Endothelial cell of umbilical vein (primary cell): ENCODE measurements at regions not wholly inside any gene's neighbourhood (a gene's known extent, or its start where the extent isn't known, plus 50 kb on each side); places are given as distances from the start of the nearest gene placed in this dataset.

ENCODE experiments used
- BruUV-seq: library from RNA; stranded (reverse); fragments of 400-500 nt; replicated peaks from 2 replicates; lab custom pipeline; 2021; lab: Mats Ljungman, UMichigan
- CTCF ChIA-PET: fragments of 300-600, 350-600 bp; sonication (Branson Sonifier 250); formaldehyde crosslinking; loops from one replicate; lab custom pipeline; 2021; ENCODE audit warnings: antibody characterized with exemption, inconsistent platforms; lab: Charles Lee
- POLR2A ChIA-PET: fragments of 300-600, 350-600 bp; sonication (Branson Sonifier 250); formaldehyde crosslinking; loops from one replicate; lab custom pipeline; 2021; ENCODE audit warnings: antibody characterized with exemption, inconsistent platforms; lab: Charles Lee
- DNase-seq: peaks from one replicate; pipeline ENCODE4 v3.0.0-alpha.2; 2011; ENCODE audit warnings: low read depth, low spot score
- FAIRE-seq: peaks from 2 replicates; lab custom pipeline; 2011; peaks lifted over from hg19 to GRCh38; lab: Jason Lieb, UNC
- H2AFZ ChIP-seq: 2 replicates; pipeline ENCODE4 v1.6.0; 2012; ENCODE audit warnings: low read depth, low read length, control low read depth, inconsistent platforms
- H3K27ac ChIP-seq: 2 replicates; pipeline ENCODE4 v1.5.1; 2011; ENCODE audit warnings: low read depth, mild to moderate bottlenecking, control low read depth, low read length, moderate library complexity; ENCODE audit not compliant: insufficient read depth
- H3K27me3 ChIP-seq, 2 experiments: 2 replicates each; pipeline versions ENCODE4 v1.6.0 to v1.6.1; 2011; ENCODE audit warnings: low read length in 2 of 2, mixed read lengths in 1 of 2; ENCODE audit not compliant: control insufficient read depth in 2 of 2, insufficient read depth in 2 of 2
- H3K36me3 ChIP-seq, 2 experiments: 2 replicates in 1 of 2; 3 replicates in 1 of 2; pipeline ENCODE4 v1.5.1; 2011; ENCODE audit warnings: low read length in 2 of 2, mild to moderate bottlenecking in 1 of 2, moderate library complexity in 1 of 2; ENCODE audit not compliant: control insufficient read depth in 2 of 2, insufficient read depth in 2 of 2; ENCODE audit errors: extremely low read depth in 1 of 2
- H3K4me1 ChIP-seq: 3 replicates; pipeline ENCODE4 v1.5.1; 2011; ENCODE audit warnings: mild to moderate bottlenecking, low read length; ENCODE audit not compliant: control insufficient read depth, insufficient read depth; ENCODE audit errors: extremely low read depth
- H3K4me2 ChIP-seq: 2 replicates; pipeline ENCODE4 v1.6.1; 2011; ENCODE audit warnings: low read length, control low read depth, mixed read lengths; ENCODE audit not compliant: insufficient read depth
- H3K4me3 ChIP-seq, 3 experiments: fragments of 200-600 bp in 1 of 3; sonication (generic), shearing (Covaris generic) in 1 of 3; replicated peaks in 1 of 3; 2 replicates each; pipeline ENCODE4 v1.5.1; 2011 to 2016; ENCODE audit warnings: control low read depth in 3 of 3, low read length in 3 of 3, mild to moderate bottlenecking in 2 of 3, inconsistent platforms in 1 of 3, low read depth in 1 of 3, moderate library complexity in 1 of 3; ENCODE audit not compliant: insufficient read depth in 1 of 3
- H3K79me2 ChIP-seq: 2 replicates; pipeline ENCODE4 v1.6.0; 2012; ENCODE audit warnings: low read length, inconsistent platforms; ENCODE audit not compliant: control insufficient read depth, insufficient read depth
- H3K9ac ChIP-seq: replicated peaks from 2 replicates; pipeline ENCODE3; 2011; ENCODE audit warnings: low read length, control low read depth; ENCODE audit not compliant: insufficient read depth; ENCODE audit errors: extremely low read depth
- H3K9me1 ChIP-seq: replicated peaks from 3 replicates; pipeline ENCODE4 v1.6.0; 2011; ENCODE audit warnings: mild to moderate bottlenecking, low read length; ENCODE audit not compliant: control insufficient read depth, insufficient read depth; ENCODE audit errors: extremely low read depth
- H3K9me3 ChIP-seq: replicated peaks from 2 replicates; pipeline ENCODE4 v1.5.1; 2012; ENCODE audit warnings: low read length, inconsistent platforms; ENCODE audit not compliant: control insufficient read depth, insufficient read depth
- H4K20me1 ChIP-seq: replicated peaks from 2 replicates; pipeline ENCODE3; 2011; ENCODE audit warnings: mild to moderate bottlenecking, low read length; ENCODE audit not compliant: control insufficient read depth, insufficient read depth; ENCODE audit errors: extremely low read depth
- EZH2 ChIP-seq: IDR thresholded peaks from 2 replicates; pipeline ENCODE4 v1.6.1; 2012; ENCODE audit warnings: borderline replicate concordance, low read depth, mild to moderate bottlenecking, moderate library complexity, low read length, inconsistent platforms; ENCODE audit not compliant: severe bottlenecking
- FOS ChIP-seq: IDR thresholded peaks from 2 replicates; pipeline ENCODE4 v1.6.1; 2011; ENCODE audit warnings: mild to moderate bottlenecking, low read length, moderate library complexity, borderline replicate concordance; ENCODE audit not compliant: insufficient read depth
- GATA2 ChIP-seq: IDR thresholded peaks from 2 replicates; pipeline ENCODE4 v1.7.0; 2011; ENCODE audit warnings: low read depth, mild to moderate bottlenecking, moderate library complexity, mixed read lengths, low read length; ENCODE audit not compliant: insufficient read length, insufficient read depth
- JUN ChIP-seq: IDR thresholded peaks from 2 replicates; pipeline ENCODE4 v1.6.1; 2011; ENCODE audit warnings: borderline replicate concordance, low read depth; ENCODE audit not compliant: insufficient read length, insufficient read depth
- MYC ChIP-seq: IDR thresholded peaks from one replicate; pipeline ENCODE4 v1.6.1; 2011; ENCODE audit warnings: mild to moderate bottlenecking, low read depth, low read length
- POLR2A ChIP-seq: IDR thresholded peaks from 2 replicates; pipeline ENCODE4 v1.6.1; 2012; ENCODE audit warnings: low read depth, mild to moderate bottlenecking, control low read depth, low read length
- POLR2AphosphoS5 ChIP-seq: IDR thresholded peaks from 2 replicates; pipeline ENCODE4 v1.6.1; 2012; ENCODE audit warnings: low read depth, mild to moderate bottlenecking, control low read depth, low read length, moderate library complexity; ENCODE audit not compliant: insufficient read depth
- dilution Hi-C: fragments of 300-500 bp; cut with MboI; formaldehyde crosslinking; loops from one replicate; pipeline ENCODE4 v1.15.0; 2019; ENCODE audit warnings: low sequenced_read_pairs; ENCODE audit not compliant: extremely low pct_ligation_motif_present
- intact Hi-C: fragments of 100-400 bp; cut with micrococcal nuclease; formaldehyde crosslinking; loops from one replicate; pipeline ENCODE4 v1.10.0; 2022
- TF ChIP-seq, protein P1 (sequence below): IDR thresholded peaks from 2 replicates; pipeline ENCODE4 v1.6.1; 2011; ENCODE audit not compliant: insufficient read depth, insufficient read length
- TF ChIP-seq, protein P2 (sequence below), 2 donors: IDR thresholded peaks; 1 replicate in 1 of 2; 2 replicates in 1 of 2; pipeline ENCODE4 v1.5.1; 2011; ENCODE audit warnings: low read length in 2 of 2, mild to moderate bottlenecking in 2 of 2, moderate library complexity in 2 of 2, control low read depth in 1 of 2, inconsistent platforms in 1 of 2, low read depth in 1 of 2; ENCODE audit not compliant: insufficient read depth in 1 of 2; ENCODE audit errors: extremely low read depth in 1 of 2

DNA sequence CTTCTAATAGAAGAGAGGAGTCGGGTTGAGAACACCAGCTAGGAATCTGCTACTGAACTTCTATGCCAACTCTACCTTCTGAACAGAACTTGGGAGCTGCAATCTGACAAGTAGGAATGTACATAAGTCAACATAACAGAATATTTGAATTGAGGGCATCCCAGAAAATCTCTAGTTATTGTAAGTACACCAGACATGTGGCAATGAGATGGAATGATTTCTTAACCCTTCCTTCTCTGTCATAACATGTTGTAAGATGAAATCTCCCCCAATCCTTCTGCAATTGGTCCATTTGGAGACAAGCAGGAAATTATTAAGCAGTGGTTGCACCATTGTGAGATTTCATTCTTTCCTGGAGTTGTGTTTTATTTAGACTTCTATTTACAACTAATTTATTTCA is 68.7 kb upstream of the TMPO start:
- BruUV-seq, result no TSS peak
- no peaks in the 10 kb centered on the region for H3K79me2 ChIP-seq
- intact Hi-C loops, result no loop called here
- no peak overlapping the region for H3K4me3 ChIP-seq
- FAIRE-seq, result peak; percentile 8
- ChIA-PET POLR2A (no interaction called here), CTCF (interaction anchor here (1.7 kb wide), 1 partner anchor 22 kb away, joined by 4 read pairs; no protein-coding TSS in a partner anchor)
- no peak overlapping the region for H3K4me2 ChIP-seq
- TF ChIP-seq FOS (no peak), JUN (no peak), POLR2A (no peak), POLR2AphosphoS5 (no peak), GATA2 (no peak), EZH2 (no peak), MYC (no peak)
- TF ChIP-seq, protein P1, sequence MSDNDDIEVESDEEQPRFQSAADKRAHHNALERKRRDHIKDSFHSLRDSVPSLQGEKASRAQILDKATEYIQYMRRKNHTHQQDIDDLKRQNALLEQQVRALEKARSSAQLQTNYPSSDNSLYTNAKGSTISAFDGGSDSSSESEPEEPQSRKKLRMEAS, result no peak
- TF ChIP-seq, protein P2, sequence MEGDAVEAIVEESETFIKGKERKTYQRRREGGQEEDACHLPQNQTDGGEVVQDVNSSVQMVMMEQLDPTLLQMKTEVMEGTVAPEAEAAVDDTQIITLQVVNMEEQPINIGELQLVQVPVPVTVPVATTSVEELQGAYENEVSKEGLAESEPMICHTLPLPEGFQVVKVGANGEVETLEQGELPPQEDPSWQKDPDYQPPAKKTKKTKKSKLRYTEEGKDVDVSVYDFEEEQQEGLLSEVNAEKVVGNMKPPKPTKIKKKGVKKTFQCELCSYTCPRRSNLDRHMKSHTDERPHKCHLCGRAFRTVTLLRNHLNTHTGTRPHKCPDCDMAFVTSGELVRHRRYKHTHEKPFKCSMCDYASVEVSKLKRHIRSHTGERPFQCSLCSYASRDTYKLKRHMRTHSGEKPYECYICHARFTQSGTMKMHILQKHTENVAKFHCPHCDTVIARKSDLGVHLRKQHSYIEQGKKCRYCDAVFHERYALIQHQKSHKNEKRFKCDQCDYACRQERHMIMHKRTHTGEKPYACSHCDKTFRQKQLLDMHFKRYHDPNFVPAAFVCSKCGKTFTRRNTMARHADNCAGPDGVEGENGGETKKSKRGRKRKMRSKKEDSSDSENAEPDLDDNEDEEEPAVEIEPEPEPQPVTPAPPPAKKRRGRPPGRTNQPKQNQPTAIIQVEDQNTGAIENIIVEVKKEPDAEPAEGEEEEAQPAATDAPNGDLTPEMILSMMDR (IDR thresholded peaks at IDR 0.05; ENCODE audit: extremely low read depth in 1 of 2, insufficient read depth in 1 of 2, low read depth in 1 of 2, low read length in 2 of 2), result no peak
- H3K36me3 ChIP-seq, result no peaks in the 10 kb centered on the region
- H4K20me1 ChIP-seq, result no peaks in the 10 kb centered on the region
- no peak overlapping the region for H3K9ac ChIP-seq
- no peak for DNase-seq
- H3K9me3 ChIP-seq, result no peaks in the 10 kb centered on the region
- H3K4me1 ChIP-seq, result no peaks in the 10 kb centered on the region
- H2AFZ ChIP-seq, result no peak overlapping the region
- H3K9me1 ChIP-seq, result no peaks in the 10 kb centered on the region
- dilution Hi-C loops, result no loop called here
- no peaks in the 10 kb centered on the region for H3K27me3 ChIP-seq
- H3K27ac ChIP-seq, result no peak overlapping the region
